Neural cell (in vitro differentiated cells): ENCODE measurements at regions not wholly inside any gene's neighbourhood (a gene's known extent, or its start where the extent isn't known, plus 50 kb on each side); places are given as distances from the start of the nearest gene placed in this dataset.

Experiments
- H2AFZ ChIP-seq: fragments of 200-600, 300-800 bp; sonication (generic), shearing (Covaris generic); 2 replicates; pipeline ENCODE4 v1.6.0; 2014; ENCODE audit warnings: low read depth, mild to moderate bottlenecking, antibody characterized with exemption, low read length, moderate library complexity
- H3F3A ChIP-seq: fragments of 200-600 bp; shearing (Covaris generic); 2 replicates; pipeline ENCODE4 v1.6.1; 2016; ENCODE audit warnings: mild to moderate bottlenecking, moderate library complexity, mixed read lengths, antibody characterized with exemption, low read length; ENCODE audit not compliant: insufficient read depth, poor library complexity, severe bottlenecking
- H3K27ac ChIP-seq: fragments of 200-600, 300-800 bp; sonication (generic), shearing (Covaris generic); 2 replicates; pipeline ENCODE4 v1.5.1; 2014; ENCODE audit warnings: mild to moderate bottlenecking, low read length, moderate library complexity
- H3K27me3 ChIP-seq: fragments of 300-800, 200-600 bp; sonication (generic), shearing (Covaris generic); 2 replicates; pipeline ENCODE4 v1.6.0; 2014; ENCODE audit warnings: mild to moderate bottlenecking, low read depth, low read length, moderate library complexity; ENCODE audit not compliant: insufficient read depth
- H3K36me3 ChIP-seq: fragments of 300-800, 200-600 bp; sonication (generic), shearing (Covaris generic); 2 replicates; pipeline ENCODE4 v1.5.1; 2014; ENCODE audit warnings: mild to moderate bottlenecking, antibody characterized with exemption, low read length, moderate library complexity; ENCODE audit not compliant: insufficient read depth
- H3K4me2 ChIP-seq: fragments of 300-800, 200-600 bp; sonication (generic), shearing (Covaris generic); 2 replicates; pipeline ENCODE4 v1.6.0; 2014; ENCODE audit warnings: mild to moderate bottlenecking, low read length
- H3K4me3 ChIP-seq: fragments of 300-800, 200-600 bp; sonication (generic), shearing (Covaris generic); 2 replicates; pipeline ENCODE4 v1.5.1; 2014; ENCODE audit warnings: mild to moderate bottlenecking, low read length, moderate library complexity
- H3K79me2 ChIP-seq: fragments of 200-600 bp; shearing (Covaris generic); replicated peaks from 2 replicates; pipeline ENCODE4 v1.6.0; 2014; ENCODE audit warnings: mild to moderate bottlenecking, low read length, moderate library complexity; ENCODE audit not compliant: insufficient read depth
- H3K9ac ChIP-seq: fragments of 300-800, 200-600 bp; sonication (generic), shearing (Covaris generic); 2 replicates; pipeline ENCODE4 v1.6.1; 2016; ENCODE audit warnings: mild to moderate bottlenecking, low read length, mixed read lengths
- H3K9me2 ChIP-seq: fragments of 200-600 bp; shearing (Covaris generic); 2 replicates; pipeline ENCODE4 v1.6.1; 2016; ENCODE audit warnings: mild to moderate bottlenecking, low read length, mixed read lengths; ENCODE audit not compliant: insufficient read depth
- H3K9me3 ChIP-seq: fragments of 200-600, 300-800 bp; sonication (generic), shearing (Covaris generic); 2 replicates; pipeline ENCODE4 v1.6.1; 2016; ENCODE audit warnings: mild to moderate bottlenecking, mixed run types, low read length, moderate library complexity, mixed read lengths
- H4K20me1 ChIP-seq: fragments of 200-600 bp; shearing (Covaris generic); 2 replicates; pipeline ENCODE4 v1.6.1; 2016; ENCODE audit warnings: mild to moderate bottlenecking, mixed run types; ENCODE audit not compliant: insufficient read depth
- EP300 ChIP-seq: fragments of 450-650 bp; conservative IDR thresholded peaks from 2 replicates; pipeline ENCODE4 v1.6.1; 2014; ENCODE audit warnings: antibody characterized with exemption, mild to moderate bottlenecking, moderate library complexity; ENCODE audit not compliant: poor library complexity, severe bottlenecking
- EZH2 ChIP-seq: fragments of 200-600, 300-800 bp; shearing (Covaris generic), sonication (generic); IDR thresholded peaks from 2 replicates; pipeline ENCODE4 v1.6.1; 2014; ENCODE audit warnings: antibody characterized with exemption, low read length, borderline replicate concordance, mild to moderate bottlenecking; ENCODE audit not compliant: insufficient read depth, poor library complexity, severe bottlenecking
- MXI1 ChIP-seq: fragments of 450-650 bp; conservative IDR thresholded peaks from 2 replicates; pipeline ENCODE4 v1.6.1; 2014; ENCODE audit warnings: antibody characterized with exemption, mild to moderate bottlenecking; ENCODE audit not compliant: poor library complexity, severe bottlenecking
- POLR2AphosphoS5 ChIP-seq: IDR thresholded peaks from 2 replicates; pipeline ENCODE4 v1.6.1; 2012
- RAD21 ChIP-seq: fragments of 450-650 bp; conservative IDR thresholded peaks from 2 replicates; pipeline ENCODE4 v1.6.1; 2014; ENCODE audit warnings: antibody characterized with exemption, mild to moderate bottlenecking, moderate library complexity
- REST ChIP-seq: IDR thresholded peaks from 2 replicates; pipeline ENCODE4 v1.6.1; 2012; ENCODE audit warnings: borderline replicate concordance
- SMC3 ChIP-seq: fragments of 450-650 bp; conservative IDR thresholded peaks from 2 replicates; pipeline ENCODE4 v1.6.1; 2014; ENCODE audit warnings: antibody characterized with exemption, mild to moderate bottlenecking, moderate library complexity; ENCODE audit not compliant: poor library complexity
- TAF1 ChIP-seq: IDR thresholded peaks from 2 replicates; pipeline ENCODE4 v1.6.1; 2012; ENCODE audit warnings: low read depth
- TF ChIP-seq, protein P1 (sequence below): fragments of 450-650 bp; IDR thresholded peaks from 2 replicates; pipeline ENCODE4 v1.5.1; 2014; ENCODE audit warnings: antibody characterized with exemption, mild to moderate bottlenecking, moderate library complexity; ENCODE audit not compliant: poor library complexity, severe bottlenecking

DNA sequence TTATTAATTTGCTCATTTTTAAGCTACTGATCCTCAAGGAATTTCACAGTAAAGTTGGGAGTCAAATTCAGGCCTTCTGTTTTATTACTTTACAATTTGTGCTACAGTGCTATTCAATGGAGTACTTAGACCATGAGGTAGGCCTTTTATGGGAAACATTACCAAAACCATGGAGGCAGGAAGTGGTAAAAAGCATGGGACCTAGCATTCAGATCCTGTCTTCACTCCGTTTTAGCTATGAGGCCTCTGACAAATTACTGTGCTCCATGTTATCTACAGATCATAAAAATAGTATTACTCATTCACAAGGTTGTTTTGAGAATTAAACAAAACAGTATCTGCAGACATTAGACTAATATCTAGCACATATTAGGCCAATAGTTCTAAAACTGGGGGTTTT, 140.6 kb upstream of the SLITRK3 start:
- Histone ChIP-seq H3K9ac (no peak overlapping the region), H3K27ac (no peak overlapping the region), H3K9me3 (no peaks in the 10 kb centered on the region), H3K79me2 (no peaks in the 10 kb centered on the region), H3K27me3 (no peaks in the 10 kb centered on the region), H3K36me3 (no peaks in the 10 kb centered on the region), H3K9me2 (no peaks in the 10 kb centered on the region), H4K20me1 (no peaks in the 10 kb centered on the region), H3K4me2 (no peak overlapping the region), H3K4me3 (no peak overlapping the region), H3F3A (no peaks in the 10 kb centered on the region), H2AFZ (no peak overlapping the region)
- TF ChIP-seq EP300, result no peak
- no peak for TF ChIP-seq MXI1
- TF ChIP-seq TAF1, result no peak
- no peak for TF ChIP-seq SMC3
- TF ChIP-seq POLR2AphosphoS5, result no peak
- no peak for TF ChIP-seq RAD21
- no peak for TF ChIP-seq EZH2
- TF ChIP-seq REST, result no peak
- TF ChIP-seq, protein P1, sequence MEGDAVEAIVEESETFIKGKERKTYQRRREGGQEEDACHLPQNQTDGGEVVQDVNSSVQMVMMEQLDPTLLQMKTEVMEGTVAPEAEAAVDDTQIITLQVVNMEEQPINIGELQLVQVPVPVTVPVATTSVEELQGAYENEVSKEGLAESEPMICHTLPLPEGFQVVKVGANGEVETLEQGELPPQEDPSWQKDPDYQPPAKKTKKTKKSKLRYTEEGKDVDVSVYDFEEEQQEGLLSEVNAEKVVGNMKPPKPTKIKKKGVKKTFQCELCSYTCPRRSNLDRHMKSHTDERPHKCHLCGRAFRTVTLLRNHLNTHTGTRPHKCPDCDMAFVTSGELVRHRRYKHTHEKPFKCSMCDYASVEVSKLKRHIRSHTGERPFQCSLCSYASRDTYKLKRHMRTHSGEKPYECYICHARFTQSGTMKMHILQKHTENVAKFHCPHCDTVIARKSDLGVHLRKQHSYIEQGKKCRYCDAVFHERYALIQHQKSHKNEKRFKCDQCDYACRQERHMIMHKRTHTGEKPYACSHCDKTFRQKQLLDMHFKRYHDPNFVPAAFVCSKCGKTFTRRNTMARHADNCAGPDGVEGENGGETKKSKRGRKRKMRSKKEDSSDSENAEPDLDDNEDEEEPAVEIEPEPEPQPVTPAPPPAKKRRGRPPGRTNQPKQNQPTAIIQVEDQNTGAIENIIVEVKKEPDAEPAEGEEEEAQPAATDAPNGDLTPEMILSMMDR, result no peak
